OCI-LY7 (cell line): ENCODE measurements at regions not wholly inside any gene's neighbourhood (a gene's known extent, or its start where the extent isn't known, plus 50 kb on each side); places are given as distances from the start of the nearest gene placed in this dataset.

ENCODE experiments used
- EZH2phosphoT487 ChIP-seq: fragments of 200-600 bp; sonication (generic); IDR thresholded peaks from 2 replicates; pipeline ENCODE4 v1.6.1; 2018; ENCODE audit warnings: low read depth, borderline replicate concordance, mild to moderate bottlenecking, mixed run types, antibody characterized with exemption, low read length, moderate library complexity, mixed read lengths
- TF ChIP-seq, protein P1 (sequence below): fragments of 200-600 bp; sonication (generic); conservative IDR thresholded peaks from 2 replicates; pipeline ENCODE4 v1.5.1; 2014; ENCODE audit warnings: mild to moderate bottlenecking, antibody characterized with exemption, low read length, moderate library complexity, mixed read lengths

DNA sequence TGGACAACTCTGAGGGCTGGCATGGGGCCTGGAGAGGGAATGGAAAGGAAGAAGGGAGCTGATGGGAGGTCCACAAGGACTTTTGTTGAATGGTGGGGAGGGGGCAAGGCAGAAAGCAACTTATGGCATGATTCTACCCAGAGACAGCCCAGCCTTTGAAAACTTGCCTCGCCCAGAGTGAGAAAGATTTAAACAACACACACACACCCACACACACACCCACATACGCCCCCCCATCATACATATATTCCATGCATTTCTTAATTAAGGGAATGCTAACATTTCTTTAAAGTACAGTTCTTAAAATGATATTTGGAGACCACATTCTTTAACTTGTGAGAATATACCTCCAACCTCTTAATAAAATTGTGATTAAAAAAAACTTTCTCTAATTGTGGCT lies 115.4 kb upstream of the F3 start:
- TF ChIP-seq, protein P1, sequence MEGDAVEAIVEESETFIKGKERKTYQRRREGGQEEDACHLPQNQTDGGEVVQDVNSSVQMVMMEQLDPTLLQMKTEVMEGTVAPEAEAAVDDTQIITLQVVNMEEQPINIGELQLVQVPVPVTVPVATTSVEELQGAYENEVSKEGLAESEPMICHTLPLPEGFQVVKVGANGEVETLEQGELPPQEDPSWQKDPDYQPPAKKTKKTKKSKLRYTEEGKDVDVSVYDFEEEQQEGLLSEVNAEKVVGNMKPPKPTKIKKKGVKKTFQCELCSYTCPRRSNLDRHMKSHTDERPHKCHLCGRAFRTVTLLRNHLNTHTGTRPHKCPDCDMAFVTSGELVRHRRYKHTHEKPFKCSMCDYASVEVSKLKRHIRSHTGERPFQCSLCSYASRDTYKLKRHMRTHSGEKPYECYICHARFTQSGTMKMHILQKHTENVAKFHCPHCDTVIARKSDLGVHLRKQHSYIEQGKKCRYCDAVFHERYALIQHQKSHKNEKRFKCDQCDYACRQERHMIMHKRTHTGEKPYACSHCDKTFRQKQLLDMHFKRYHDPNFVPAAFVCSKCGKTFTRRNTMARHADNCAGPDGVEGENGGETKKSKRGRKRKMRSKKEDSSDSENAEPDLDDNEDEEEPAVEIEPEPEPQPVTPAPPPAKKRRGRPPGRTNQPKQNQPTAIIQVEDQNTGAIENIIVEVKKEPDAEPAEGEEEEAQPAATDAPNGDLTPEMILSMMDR = no peak
- TF ChIP-seq EZH2phosphoT487 = no peak
